Smooth muscle cell (in vitro differentiated cells): ENCODE measurements at regions not wholly inside any gene's neighbourhood (a gene's known extent, or its start where the extent isn't known, plus 50 kb on each side); places are given as distances from the start of the nearest gene placed in this dataset. TPM values are rescaled to one million over a fixed set of nuclear protein-coding genes. Genes with fewer than 3 reads are reported as not detected.

Experiments
- DNase-seq: peaks from one replicate; lab custom pipeline; 2025; ENCODE audit not compliant: unreplicated experiment; lab: John Stamatoyannopoulos, UW
- H2AFZ ChIP-seq: fragments of 200-600 bp; sonication (generic); 2 replicates; pipeline ENCODE4 v1.6.0; 2016; ENCODE audit warnings: antibody characterized with exemption, low read depth, mild to moderate bottlenecking
- H3F3A ChIP-seq: fragments of 200-600 bp; sonication (generic); 2 replicates; pipeline ENCODE4 v1.6.0; 2017; ENCODE audit warnings: antibody characterized with exemption, low read depth
- H3K27ac ChIP-seq: fragments of 200-600 bp; sonication (generic); 2 replicates; pipeline ENCODE4 v1.5.1; 2016; ENCODE audit warnings: low read depth, mild to moderate bottlenecking
- H3K27me3 ChIP-seq: fragments of 200-600 bp; sonication (generic); 2 replicates; pipeline ENCODE4 v1.6.1; 2016; ENCODE audit warnings: low read depth, mild to moderate bottlenecking
- H3K36me3 ChIP-seq: fragments of 200-600 bp; sonication (generic); 2 replicates; pipeline ENCODE4 v1.5.1; 2016; ENCODE audit warnings: low read depth
- H3K4me1 ChIP-seq: fragments of 200-600 bp; sonication (generic); 2 replicates; pipeline ENCODE4 v1.5.1; 2016; ENCODE audit warnings: low read depth
- H3K4me2 ChIP-seq: fragments of 200-600 bp; sonication (generic); 2 replicates; pipeline ENCODE4 v1.6.0; 2016; ENCODE audit warnings: mild to moderate bottlenecking
- H3K4me3 ChIP-seq: fragments of 200-600 bp; sonication (generic); 2 replicates; pipeline ENCODE4 v1.5.1; 2016; ENCODE audit warnings: mild to moderate bottlenecking
- H3K79me2 ChIP-seq: fragments of 200-600 bp; sonication (generic); 2 replicates; pipeline ENCODE4 v1.6.0; 2016; ENCODE audit warnings: low read depth, mild to moderate bottlenecking
- H3K9ac ChIP-seq: fragments of 200-600 bp; sonication (generic); 2 replicates; pipeline ENCODE4 v1.6.0; 2016; ENCODE audit warnings: low read depth
- H3K9me3 ChIP-seq: fragments of 200-600 bp; sonication (generic); replicated peaks from 2 replicates; pipeline ENCODE4 v1.5.1; 2016; ENCODE audit warnings: low read depth
- H4K20me1 ChIP-seq: fragments of 200-600 bp; sonication (generic); 2 replicates; pipeline ENCODE4 v1.6.0; 2016; ENCODE audit warnings: low read depth
- CTCF ChIP-seq: fragments of 200-600 bp; sonication (generic); IDR thresholded peaks from 2 replicates; pipeline ENCODE4 v1.5.1; 2017; ENCODE audit warnings: borderline replicate concordance, mild to moderate bottlenecking, antibody characterized with exemption; ENCODE audit not compliant: insufficient read depth, poor library complexity, severe bottlenecking
- WGBS: methylation state at CpG from one replicate; pipeline ENCODE4 v1.1.7; 2016; ENCODE audit warnings: low lambda C conversion rate; 5-methylcytosine and 5-hydroxymethylcytosine counted together
- small RNA-seq: library from RNA; depleted of rRNA; stranded (forward); fragments of <200 nt; gene quantifications from one replicate; pipeline ENCODE3, GENCODE V24; 2014

- Histone ChIP-seq H2AFZ (no peak overlapping the region), H3F3A (no peaks in the 10 kb centered on the region), H3K79me2 (no peaks in the 10 kb centered on the region), H3K4me2 (no peak overlapping the region), H3K9ac (no peak overlapping the region), H3K4me1 (no peaks in the 10 kb centered on the region), H3K9me3 (no peaks in the 10 kb centered on the region), H4K20me1 (no peaks in the 10 kb centered on the region), H3K36me3 (no peaks in the 10 kb centered on the region), H3K4me3 (no peak overlapping the region), H3K27ac (no peak overlapping the region), H3K27me3 (peaks cover 14% of the 10 kb centered on the region)
- no peak for TF ChIP-seq CTCF
- 92% methylated on average over 7 of the region's 7 CpGs for WGBS
- DNase-seq, result no peak
Observed at GRCh38 chr16:48435318-48435680, 50.1 kb upstream of the SIAH1 start.

Small RNAs in the stretch of these regions (small RNA-seq; reads per million reads assigned to genes)
- gene AC026470.1, result not detected
